ENCODE measurements at regions not wholly inside any gene's neighbourhood (a gene's known extent, or its start where the extent isn't known, plus 50 kb on each side); places are given as distances from the start of the nearest gene placed in this dataset.

DNA sequence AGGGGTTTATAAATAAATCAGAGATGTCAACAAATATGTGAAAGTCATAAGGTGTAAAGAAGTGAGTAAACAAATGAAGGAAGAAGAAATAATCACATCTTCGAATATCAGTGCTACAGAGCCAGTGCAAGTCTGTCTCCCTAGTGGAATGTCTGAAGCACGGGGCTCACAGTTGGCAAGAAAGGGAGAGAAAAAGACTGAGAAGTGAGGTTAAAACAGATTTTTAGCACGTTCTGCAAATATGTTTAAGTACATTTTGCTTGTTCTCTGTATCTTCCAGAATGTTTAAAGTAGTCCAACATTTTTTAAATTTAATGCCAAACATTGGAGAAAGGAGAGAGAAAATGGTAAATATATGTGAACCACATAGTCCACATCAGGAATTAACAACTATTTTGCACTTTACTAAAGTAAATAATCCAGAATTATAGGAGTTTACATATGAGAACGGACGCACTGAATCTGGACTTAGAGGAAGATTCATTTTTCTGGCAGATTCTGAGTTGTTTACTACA is 682.4 kb downstream of the LTN1 start:
- no peak for DNase-seq (ENCODE audit: extremely low spot score in 2 of 2)
- Histone ChIP-seq H3K27ac (no peak overlapping the region), H3K4me3 (no peak overlapping the region), H3K27me3 (no peaks in the 10 kb centered on the region), H3K9me3 (no peaks in the 10 kb centered on the region), H3K4me1 (no peaks in the 10 kb centered on the region), H3K36me3 (no peaks in the 10 kb centered on the region)
- intact Hi-C loops (cut with DNase I) = no loop called here
- TF ChIP-seq POLR2AphosphoS5 (IDR thresholded peaks at IDR 0.05; ENCODE audit: insufficient read depth in 1 of 2, low read depth in 1 of 2) = no peak
- TF ChIP-seq POLR2A (IDR thresholded peaks at IDR 0.05) = no peak

DNA sequence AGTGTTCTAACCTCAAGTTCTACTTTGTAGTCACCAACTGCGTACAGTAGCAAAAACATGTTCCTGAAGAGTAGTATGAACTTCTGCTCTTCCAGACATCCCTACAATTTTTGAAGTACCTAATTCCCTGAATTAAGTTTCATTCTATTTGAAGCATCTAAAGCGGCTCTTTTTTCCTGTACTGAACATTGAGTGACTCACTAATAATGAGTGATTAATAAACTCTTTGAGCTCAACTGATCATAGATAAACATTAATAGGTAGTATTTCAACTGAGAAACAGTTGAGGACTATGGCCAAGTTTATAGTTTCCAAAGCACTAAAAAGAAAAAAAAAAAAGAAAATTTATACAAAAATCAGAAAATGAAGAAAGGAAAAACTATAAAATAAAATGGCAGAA is 683.1 kb downstream of the LTN1 start:
- no peak for TF ChIP-seq POLR2A (IDR thresholded peaks at IDR 0.05)
- no peak for TF ChIP-seq POLR2AphosphoS5 (IDR thresholded peaks at IDR 0.05; ENCODE audit: insufficient read depth in 1 of 2, low read depth in 1 of 2)
- no peak for TF ChIP-seq CTCF (IDR thresholded peaks at IDR 0.05)
- Histone ChIP-seq H3K27me3 (no peaks in the 10 kb centered on the region), H3K4me3 (no peak overlapping the region), H3K36me3 (no peaks in the 10 kb centered on the region), H3K9me3 (no peaks in the 10 kb centered on the region), H3K27ac (no peak overlapping the region), H3K4me1 (no peaks in the 10 kb centered on the region)
- DNase-seq (ENCODE audit: extremely low spot score in 2 of 2) = no peak
- intact Hi-C loops (cut with DNase I) = no loop called here

DNA sequence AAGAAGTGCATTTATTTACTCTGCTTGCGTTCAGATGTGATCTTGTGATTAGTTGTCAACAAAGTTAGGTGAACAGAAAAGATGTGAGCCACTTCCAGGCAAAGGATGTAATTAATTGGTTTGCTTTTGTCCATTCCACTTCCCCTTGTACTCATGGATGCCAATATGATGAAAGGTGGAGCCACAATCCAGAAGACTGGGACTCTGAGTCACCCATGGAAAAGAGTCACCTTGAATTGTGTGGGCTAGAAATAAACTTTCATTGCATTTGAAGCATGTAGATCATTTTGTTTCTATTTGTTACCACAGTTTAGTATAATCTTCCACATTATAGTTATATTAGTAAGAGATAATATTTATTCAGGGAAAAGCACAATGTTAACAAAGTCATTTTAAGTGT is 684.2 kb downstream of the LTN1 start:
- intact Hi-C loops (cut with DNase I) = no loop called here
- DNase-seq (ENCODE audit: extremely low spot score in 2 of 2) = no peak
- no peaks in the 10 kb centered on the region for H3K36me3 ChIP-seq
- no peaks in the 10 kb centered on the region for H3K4me1 ChIP-seq
- H3K4me3 ChIP-seq = no peak overlapping the region
- no peaks in the 10 kb centered on the region for H3K27me3 ChIP-seq
- TF ChIP-seq CTCF (IDR thresholded peaks at IDR 0.05) (no peak), POLR2A (IDR thresholded peaks at IDR 0.05) (no peak), POLR2AphosphoS5 (IDR thresholded peaks at IDR 0.05; ENCODE audit: insufficient read depth in 1 of 2, low read depth in 1 of 2) (no peak)
- H3K27ac ChIP-seq = no peak overlapping the region
- no peaks in the 10 kb centered on the region for H3K9me3 ChIP-seq

GRCh38 chr21:28299946-28300345 is 692.7 kb downstream of the LTN1 start:
- H3K4me3 ChIP-seq = no peak overlapping the region
- H3K36me3 ChIP-seq = no peaks in the 10 kb centered on the region
- H3K27ac ChIP-seq = no peak overlapping the region
- H3K27me3 ChIP-seq = no peaks in the 10 kb centered on the region
- no peak for DNase-seq (ENCODE audit: extremely low spot score in 2 of 2)
- intact Hi-C loops (cut with DNase I) = no loop called here
- TF ChIP-seq CTCF (IDR thresholded peaks at IDR 0.05) (no peak), POLR2AphosphoS5 (IDR thresholded peaks at IDR 0.05; ENCODE audit: insufficient read depth in 1 of 2, low read depth in 1 of 2) (no peak), POLR2A (IDR thresholded peaks at IDR 0.05) (no peak)
- no peaks in the 10 kb centered on the region for H3K4me1 ChIP-seq
- H3K9me3 ChIP-seq = no peaks in the 10 kb centered on the region

GRCh38 chr21:28298251-28298672 is 694.4 kb downstream of the LTN1 start:
- Histone ChIP-seq H3K4me1 (no peaks in the 10 kb centered on the region), H3K9me3 (no peaks in the 10 kb centered on the region), H3K27me3 (no peaks in the 10 kb centered on the region), H3K4me3 (no peak overlapping the region), H3K27ac (no peak overlapping the region), H3K36me3 (no peaks in the 10 kb centered on the region)
- no peak for TF ChIP-seq CTCF (IDR thresholded peaks at IDR 0.05)
- no peak for TF ChIP-seq POLR2AphosphoS5 (IDR thresholded peaks at IDR 0.05; ENCODE audit: insufficient read depth in 1 of 2, low read depth in 1 of 2)
- no peak for TF ChIP-seq POLR2A (IDR thresholded peaks at IDR 0.05)
- no peak for DNase-seq (ENCODE audit: extremely low spot score in 2 of 2)
- intact Hi-C loops (cut with DNase I) = no loop called here

Data from vagina (tissue), 2 donors.